ENCODE measurements at regions not wholly inside any gene's neighbourhood (a gene's known extent, or its start where the extent isn't known, plus 50 kb on each side); places are given as distances from the start of the nearest gene placed in this dataset.

GRCh38 chr4:147339100-147339499, 141.8 kb upstream of the EDNRA start:
- no peak overlapping the region for H3K9ac ChIP-seq (ENCODE audit: insufficient read depth in 1 of 2, low read depth in 2 of 2, low read length in 2 of 2)

GRCh38 chr4:147340111-147340510, 140.8 kb upstream of the EDNRA start:
- H2AFZ ChIP-seq (ENCODE audit: low read depth, low read length) = no peak overlapping the region
- 13% methylated on average over 1 of the region's 1 CpG for WGBS (ENCODE audit: insufficient coverage, low coverage, missing lambda C conversion rate)
- FAIRE-seq (no peak), DNase-seq (ENCODE audit: extremely low read depth in 1 of 4, low spot score in 3 of 4) (no peak), ATAC-seq (no peak)
- no peaks in the 10 kb centered on the region for H3K9me3 ChIP-seq (replicated peaks; ENCODE audit: control insufficient read depth, insufficient read depth, low read depth, low read length)
- intact Hi-C loops (cut with micrococcal nuclease) (no loop called here), in situ Hi-C loops (cut with MboI) (no loop called here)
- no peaks in the 10 kb centered on the region for H3K4me1 ChIP-seq (replicated peaks in 1 of 2; ENCODE audit: control insufficient read depth in 2 of 2, insufficient read depth in 2 of 2, low read length in 2 of 2)
- BruUV-seq (replicated peaks) = no TSS peak
- H3K27me3 ChIP-seq (ENCODE audit: control insufficient read depth in 2 of 2, insufficient read depth in 2 of 2, low read length in 2 of 2) = no peaks in the 10 kb centered on the region
- no peak overlapping the region for H3K27ac ChIP-seq (ENCODE audit: extremely low read depth, low read depth, low read length)
- no peaks in the 10 kb centered on the region for H3K36me3 ChIP-seq (ENCODE audit: control insufficient read depth, insufficient read depth, low read length)
- H4K20me1 ChIP-seq (replicated peaks; ENCODE audit: control insufficient read depth, insufficient read depth, low read length) = no peaks in the 10 kb centered on the region
- H3K4me3 ChIP-seq = no peak overlapping the region
- no peaks in the 10 kb centered on the region for H3K79me2 ChIP-seq (ENCODE audit: control insufficient read depth, insufficient read depth, low read length)
- H3K9me1 ChIP-seq (ENCODE audit: control insufficient read depth, insufficient read depth, low read length) = no peaks in the 10 kb centered on the region
- H3K9ac ChIP-seq (ENCODE audit: insufficient read depth in 1 of 2, low read depth in 2 of 2, low read length in 2 of 2) = no peak overlapping the region
- H3K4me2 ChIP-seq (ENCODE audit: insufficient read depth, low read length) = no peak overlapping the region
- POLR2A ChIA-PET = no interaction called here
- TF ChIP-seq MITF (IDR thresholded peaks at IDR 0.05) = no peak
- no peak for TF ChIP-seq CSDE1 (IDR thresholded peaks at IDR 0.05)
- CTCF ChIA-PET (ENCODE audit: low intra/inter-chr PET ratio) = no interaction called here

More at GRCh38 chr4:147339100-147339499, 141.8 kb upstream of the EDNRA start:
- intact Hi-C loops (cut with micrococcal nuclease) = no loop called here
- H3K4me2 ChIP-seq (ENCODE audit: insufficient read depth, low read length) = no peak overlapping the region
- FAIRE-seq (no peak), DNase-seq (ENCODE audit: extremely low read depth in 1 of 4, low spot score in 3 of 4) (no peak), ATAC-seq (no peak)
- no peaks in the 10 kb centered on the region for H3K36me3 ChIP-seq (ENCODE audit: control insufficient read depth, insufficient read depth, low read length)
- no peak overlapping the region for H2AFZ ChIP-seq (ENCODE audit: low read depth, low read length)
- H3K9me1 ChIP-seq (ENCODE audit: control insufficient read depth, insufficient read depth, low read length) = no peaks in the 10 kb centered on the region
- no peak overlapping the region for H3K4me3 ChIP-seq
- ChIA-PET CTCF (ENCODE audit: low intra/inter-chr PET ratio) (no interaction called here), POLR2A (no interaction called here)
- in situ Hi-C loops (cut with MboI) = no loop called here
- no TSS peak for BruUV-seq (replicated peaks)
- WGBS (ENCODE audit: insufficient coverage, low coverage, missing lambda C conversion rate) = 0% methylated on average over 3 of the region's 4 CpGs
- no peak for TF ChIP-seq CC2D1A (IDR thresholded peaks at IDR 0.05)
- TF ChIP-seq KDM4B (IDR thresholded peaks at IDR 0.05; ENCODE audit: borderline replicate concordance in 2 of 2, low read depth in 1 of 2) = no peak
- no peaks in the 10 kb centered on the region for H3K4me1 ChIP-seq (replicated peaks in 1 of 2; ENCODE audit: control insufficient read depth in 2 of 2, insufficient read depth in 2 of 2, low read length in 2 of 2)
- no peaks in the 10 kb centered on the region for H3K9me3 ChIP-seq (replicated peaks; ENCODE audit: control insufficient read depth, insufficient read depth, low read depth, low read length)
- H3K27ac ChIP-seq (ENCODE audit: extremely low read depth, low read depth, low read length) = no peak overlapping the region
- no peaks in the 10 kb centered on the region for H3K27me3 ChIP-seq (ENCODE audit: control insufficient read depth in 2 of 2, insufficient read depth in 2 of 2, low read length in 2 of 2)
- no peaks in the 10 kb centered on the region for H3K79me2 ChIP-seq (ENCODE audit: control insufficient read depth, insufficient read depth, low read length)
- H4K20me1 ChIP-seq (replicated peaks; ENCODE audit: control insufficient read depth, insufficient read depth, low read length) = no peaks in the 10 kb centered on the region
